ENCODE measurements at regions not wholly inside any gene's neighbourhood (a gene's known extent, or its start where the extent isn't known, plus 50 kb on each side); places are given as distances from the start of the nearest gene placed in this dataset.

- TF ChIP-seq CTCF (IDR thresholded peaks at IDR 0.05; ENCODE audit: poor library complexity, severe bottlenecking) (no peak), EZH2 (IDR thresholded peaks at IDR 0.05; ENCODE audit: borderline replicate concordance, insufficient read depth, low read length, poor library complexity, severe bottlenecking) (no peak), POLR2AphosphoS5 (IDR thresholded peaks at IDR 0.05) (no peak), REST (IDR thresholded peaks at IDR 0.05; ENCODE audit: borderline replicate concordance) (no peak), MXI1 (conservative IDR thresholded peaks at IDR 0.05; ENCODE audit: poor library complexity, severe bottlenecking) (no peak), TAF1 (IDR thresholded peaks at IDR 0.05; ENCODE audit: low read depth) (no peak), SMC3 (conservative IDR thresholded peaks at IDR 0.05; ENCODE audit: poor library complexity) (no peak), EP300 (conservative IDR thresholded peaks at IDR 0.05; ENCODE audit: poor library complexity, severe bottlenecking) (no peak), RAD21 (conservative IDR thresholded peaks at IDR 0.05) (no peak)
Observed at GRCh38 chr1:189619682-189620332, 857.9 kb downstream of the BRINP3 start.
